OCI-LY1 (cell line): ENCODE measurements at regions not wholly inside any gene's neighbourhood (a gene's known extent, or its start where the extent isn't known, plus 50 kb on each side); places are given as distances from the start of the nearest gene placed in this dataset.

Experiments used
- EZH2 ChIP-seq: fragments of 200-600 bp; sonication (generic), shearing (Covaris generic); IDR thresholded peaks from 2 replicates; pipeline ENCODE4 v1.8.0; 2017; ENCODE audit warnings: borderline replicate concordance, mixed run types, mild to moderate bottlenecking, antibody characterized with exemption, low read length, moderate library complexity, mixed read lengths
- TF ChIP-seq, protein P1 (sequence below): fragments of 200-600 bp; sonication (generic), shearing (Covaris generic); IDR thresholded peaks from 2 replicates; pipeline ENCODE4 v1.5.1; 2017; ENCODE audit warnings: mild to moderate bottlenecking, antibody characterized with exemption, low read length, moderate library complexity, mixed read lengths

DNA sequence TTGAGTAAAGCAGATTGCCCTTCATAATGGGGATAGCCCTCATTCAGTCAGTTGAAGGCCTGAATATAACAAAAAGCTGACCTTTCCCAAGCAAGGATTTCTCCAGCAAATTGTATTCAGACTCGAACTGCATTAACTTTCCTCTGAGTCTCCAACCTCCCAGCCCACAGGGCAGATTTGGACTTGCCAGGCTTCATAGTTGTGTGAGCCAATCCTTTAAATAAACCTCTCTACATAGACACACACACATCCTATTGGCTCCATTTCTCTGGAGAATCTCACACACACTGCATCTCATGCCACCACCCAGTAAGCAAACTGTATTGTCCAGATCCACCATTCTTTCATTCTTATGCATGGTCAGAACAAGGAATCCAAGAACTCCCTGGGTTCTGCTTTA, 225.1 kb downstream of the MPDZ start:
- TF ChIP-seq, protein P1, sequence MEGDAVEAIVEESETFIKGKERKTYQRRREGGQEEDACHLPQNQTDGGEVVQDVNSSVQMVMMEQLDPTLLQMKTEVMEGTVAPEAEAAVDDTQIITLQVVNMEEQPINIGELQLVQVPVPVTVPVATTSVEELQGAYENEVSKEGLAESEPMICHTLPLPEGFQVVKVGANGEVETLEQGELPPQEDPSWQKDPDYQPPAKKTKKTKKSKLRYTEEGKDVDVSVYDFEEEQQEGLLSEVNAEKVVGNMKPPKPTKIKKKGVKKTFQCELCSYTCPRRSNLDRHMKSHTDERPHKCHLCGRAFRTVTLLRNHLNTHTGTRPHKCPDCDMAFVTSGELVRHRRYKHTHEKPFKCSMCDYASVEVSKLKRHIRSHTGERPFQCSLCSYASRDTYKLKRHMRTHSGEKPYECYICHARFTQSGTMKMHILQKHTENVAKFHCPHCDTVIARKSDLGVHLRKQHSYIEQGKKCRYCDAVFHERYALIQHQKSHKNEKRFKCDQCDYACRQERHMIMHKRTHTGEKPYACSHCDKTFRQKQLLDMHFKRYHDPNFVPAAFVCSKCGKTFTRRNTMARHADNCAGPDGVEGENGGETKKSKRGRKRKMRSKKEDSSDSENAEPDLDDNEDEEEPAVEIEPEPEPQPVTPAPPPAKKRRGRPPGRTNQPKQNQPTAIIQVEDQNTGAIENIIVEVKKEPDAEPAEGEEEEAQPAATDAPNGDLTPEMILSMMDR = no peak
- TF ChIP-seq EZH2 = no peak
